ENCODE measurements at regions not wholly inside any gene's neighbourhood (a gene's known extent, or its start where the extent isn't known, plus 50 kb on each side); places are given as distances from the start of the nearest gene placed in this dataset.
"Not testable (repeated sequence)": the region's sequence is repeated elsewhere in the genome, so short reads cannot be mapped to it uniquely, and the experiment has no call there.

DNA sequence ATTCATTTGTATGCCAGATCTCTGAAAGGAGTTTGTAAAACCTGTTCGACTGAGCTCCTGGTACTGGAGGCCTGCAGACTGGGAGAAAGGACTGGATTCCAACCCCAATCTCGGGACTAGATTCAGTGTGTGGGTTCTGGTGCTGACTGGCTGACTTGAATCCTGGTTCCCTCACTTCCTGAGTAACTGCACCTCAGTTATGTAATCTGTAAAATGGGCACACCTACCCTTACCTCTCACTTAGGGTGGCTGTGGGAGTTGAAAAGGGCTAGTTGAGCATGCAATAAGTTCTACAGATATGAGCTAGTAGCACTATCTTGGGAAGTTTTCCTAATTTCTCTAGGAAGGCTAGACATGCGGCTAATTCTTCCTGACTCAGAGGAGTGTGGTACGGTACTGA is 621.3 kb upstream of the TBX3 start:
- FAIRE-seq, result no peak

DNA sequence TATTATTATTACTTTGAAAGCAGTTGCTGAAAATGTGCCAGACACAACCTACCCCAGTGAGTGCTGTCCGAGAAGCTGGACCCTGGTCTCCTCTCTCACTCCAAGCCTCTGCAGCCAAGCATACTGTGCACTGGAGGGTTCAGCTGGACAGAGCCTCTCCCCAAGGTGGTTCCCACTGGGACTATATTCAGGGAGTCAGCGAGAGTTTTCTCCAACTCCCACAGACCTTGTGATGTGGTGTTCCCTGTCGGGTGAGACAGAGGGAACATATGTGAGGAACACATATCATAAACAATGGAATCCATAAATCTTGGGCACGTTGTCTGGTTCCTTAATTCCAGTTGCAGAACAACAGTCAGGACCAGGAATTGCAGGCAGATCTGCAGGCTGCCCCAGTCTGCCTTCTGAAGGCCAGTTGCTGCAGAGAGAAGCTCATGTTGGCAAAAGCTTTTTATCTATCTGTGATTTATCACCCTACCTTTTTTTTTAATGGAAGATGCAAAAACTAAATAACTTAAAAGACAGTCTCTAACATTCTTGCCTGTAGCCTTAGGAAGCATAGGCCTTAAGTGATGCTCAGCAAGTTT is 619.8 kb upstream of the TBX3 start:
- FAIRE-seq, result no peak
- DNase-seq (ENCODE audit: insufficient read length, low spot score), result no peak

More for the DNA sequence above, 621.3 kb upstream of the TBX3 start:
- DNase-seq (ENCODE audit: insufficient read length, low spot score), result no peak

DNA sequence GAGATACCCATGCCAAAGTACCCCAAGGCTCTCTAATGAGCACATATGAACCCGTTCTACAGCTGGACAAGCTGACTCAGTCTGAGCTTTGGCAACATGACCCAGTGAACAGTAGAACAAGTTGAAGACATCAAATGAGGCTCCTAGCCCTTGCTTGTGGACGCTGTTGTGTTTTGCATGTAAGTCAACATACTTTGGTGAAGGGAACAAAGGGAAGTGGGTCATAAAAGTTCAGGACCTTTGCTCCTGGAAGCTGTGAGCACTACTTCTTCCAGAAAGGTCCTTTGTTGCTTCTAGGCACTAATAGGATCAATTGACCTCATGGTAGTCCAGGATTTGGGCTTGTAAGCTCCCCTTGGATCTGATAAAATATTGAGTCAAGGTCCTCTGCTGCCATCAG is 613.5 kb upstream of the TBX3 start:
- DNase-seq (ENCODE audit: insufficient read length, low spot score) (no peak), FAIRE-seq (no peak)

DNA sequence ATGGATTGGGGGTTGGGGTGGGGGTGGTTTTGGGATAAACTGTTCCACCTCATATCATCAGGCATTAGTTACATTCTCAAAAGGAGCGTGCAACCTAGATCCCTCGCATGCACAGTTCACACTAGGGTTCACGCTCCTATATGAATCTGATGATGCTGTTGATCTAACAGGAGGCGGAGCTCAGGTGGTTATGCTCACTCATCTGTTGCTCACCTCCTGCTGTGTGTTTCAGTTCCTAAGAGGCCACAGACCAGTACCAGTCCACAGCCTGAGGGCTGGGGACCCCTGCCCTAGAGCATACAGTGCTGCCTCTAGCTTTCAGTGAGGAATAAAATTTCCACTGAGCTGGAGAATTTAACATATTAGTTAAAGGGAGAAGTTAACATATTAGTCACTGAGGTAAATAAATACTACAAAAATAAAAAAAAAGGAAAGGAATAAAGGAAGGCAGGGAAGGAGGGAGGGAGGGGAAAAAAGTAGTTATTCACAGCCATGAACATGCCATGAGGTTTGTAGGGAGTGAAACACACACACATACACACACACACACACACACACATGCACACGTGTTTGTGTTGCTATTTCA is 612.7 kb upstream of the TBX3 start:
- DNase-seq (ENCODE audit: insufficient read length, low spot score) (no peak), FAIRE-seq (no peak)

DNA sequence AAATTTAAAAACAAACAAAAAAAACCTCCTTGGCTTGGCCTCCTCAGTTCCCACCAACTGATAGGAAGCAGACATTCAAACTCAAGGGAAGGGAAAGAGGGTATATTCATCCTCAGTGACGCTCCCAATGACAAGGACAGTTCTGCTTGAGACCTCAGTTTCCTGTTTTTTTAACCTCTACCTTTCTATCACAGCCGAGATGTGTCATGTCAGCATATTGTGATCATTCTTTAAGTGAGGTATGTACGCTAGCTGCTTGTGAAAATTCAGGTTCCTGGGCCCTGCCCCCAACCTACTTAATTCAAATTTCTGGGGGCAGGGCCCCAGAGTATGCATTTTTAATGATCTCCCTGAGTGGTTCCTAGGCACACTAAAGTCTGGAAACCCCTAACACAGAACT is 611.9 kb upstream of the TBX3 start:
- FAIRE-seq (no peak), DNase-seq (ENCODE audit: insufficient read length, low spot score) (no peak)

DNA sequence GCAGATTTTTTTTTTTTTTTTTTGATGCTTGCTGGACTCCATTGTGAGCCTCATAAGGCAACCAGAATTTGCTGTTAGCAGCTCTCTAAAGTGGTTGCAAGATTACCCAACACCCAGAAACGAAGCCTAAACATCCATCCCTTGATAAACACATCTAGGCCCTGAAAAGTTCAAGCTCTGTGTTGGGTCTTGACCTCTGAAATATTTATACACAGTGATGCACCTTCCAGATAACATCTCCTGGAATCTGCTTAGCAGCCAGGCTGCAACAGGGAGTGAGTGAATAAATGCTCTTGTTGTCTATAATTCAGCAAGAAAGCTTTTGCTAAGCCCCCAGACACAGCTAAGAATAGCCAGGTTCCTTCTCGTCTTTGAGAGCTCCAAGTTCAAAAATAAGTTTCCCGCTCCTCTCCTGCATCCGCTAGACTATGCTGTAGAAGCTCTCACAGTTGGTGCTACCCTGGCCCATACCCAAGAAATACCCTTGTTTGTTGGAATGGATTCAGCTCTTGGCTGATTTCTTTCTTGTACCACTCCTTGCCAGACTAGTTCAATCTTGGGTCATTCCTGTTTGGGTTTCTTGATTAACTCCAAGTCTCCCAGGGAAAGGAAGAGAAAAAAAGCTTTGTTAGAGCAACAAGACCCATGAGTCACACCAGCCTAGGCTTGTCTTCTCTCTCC is 610.6 kb upstream of the TBX3 start:
- no peak for DNase-seq (ENCODE audit: insufficient read length, low spot score)
- no peak for FAIRE-seq

DNA sequence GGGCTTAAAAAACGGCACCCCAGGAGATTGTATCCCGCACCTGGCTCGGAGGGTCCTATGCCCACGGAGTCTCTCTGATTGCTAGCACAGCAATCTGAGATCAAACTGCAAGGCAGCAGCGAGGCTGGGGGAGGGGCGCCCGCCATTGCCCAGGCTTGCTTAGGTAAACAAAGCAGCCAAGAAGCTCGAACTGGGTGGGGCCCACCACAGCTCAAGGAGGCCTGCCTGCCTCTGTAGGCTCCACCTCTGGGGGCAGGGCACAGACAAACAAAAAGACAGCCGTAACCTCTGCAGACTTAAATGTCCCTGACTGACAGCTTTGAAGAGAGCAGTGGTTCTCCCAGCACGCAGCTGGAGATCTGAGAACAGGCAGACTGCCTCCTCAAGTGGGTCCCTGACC is 601.5 kb upstream of the TBX3 start:
- not testable (repeated sequence) for FAIRE-seq

DNA sequence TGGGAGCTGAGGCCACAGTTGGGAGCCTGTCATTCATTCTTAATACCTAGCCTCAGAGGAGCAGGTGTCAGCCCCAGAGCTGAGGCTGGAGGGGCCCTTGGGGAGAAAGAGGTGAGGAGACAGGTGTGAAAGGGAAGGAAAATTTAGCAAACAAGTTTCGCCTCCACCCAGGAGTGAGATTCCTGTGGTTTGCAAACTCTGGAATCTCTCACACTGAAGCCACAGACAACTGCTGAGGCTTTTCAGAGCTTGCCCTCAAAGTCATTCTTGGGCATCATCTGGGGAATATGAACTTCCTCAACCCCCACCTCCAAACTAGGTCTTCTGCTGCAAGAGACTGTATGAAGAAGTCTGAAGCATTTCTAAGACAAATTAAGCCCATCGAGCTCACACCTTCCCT is 589.5 kb upstream of the TBX3 start:
- no peak for FAIRE-seq
- no peak for DNase-seq (ENCODE audit: insufficient read length, low spot score)

More for the DNA sequence above, 601.5 kb upstream of the TBX3 start:
- not testable (repeated sequence) for DNase-seq (ENCODE audit: insufficient read length, low spot score)

DNA sequence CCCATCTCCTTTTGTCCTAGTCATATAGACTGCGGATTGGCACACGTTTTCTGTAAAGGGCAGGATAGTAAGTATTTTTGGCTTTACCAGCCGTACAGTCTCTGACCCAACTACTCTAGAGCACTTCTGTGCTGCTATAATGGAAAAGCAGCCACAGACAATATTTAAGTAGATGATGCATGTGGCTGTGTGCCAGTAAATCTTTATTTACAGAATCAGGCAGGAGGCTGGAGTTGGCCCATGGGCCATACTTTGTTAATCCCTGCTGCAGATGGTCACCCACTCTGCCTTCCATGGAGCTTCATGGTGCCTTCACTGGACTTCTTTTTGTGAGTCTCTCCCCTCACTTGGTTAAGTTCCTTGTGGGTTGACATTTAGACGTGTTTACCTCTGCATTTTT is 584.5 kb upstream of the TBX3 start:
- FAIRE-seq (no peak), DNase-seq (ENCODE audit: insufficient read length, low spot score) (no peak)

DNA sequence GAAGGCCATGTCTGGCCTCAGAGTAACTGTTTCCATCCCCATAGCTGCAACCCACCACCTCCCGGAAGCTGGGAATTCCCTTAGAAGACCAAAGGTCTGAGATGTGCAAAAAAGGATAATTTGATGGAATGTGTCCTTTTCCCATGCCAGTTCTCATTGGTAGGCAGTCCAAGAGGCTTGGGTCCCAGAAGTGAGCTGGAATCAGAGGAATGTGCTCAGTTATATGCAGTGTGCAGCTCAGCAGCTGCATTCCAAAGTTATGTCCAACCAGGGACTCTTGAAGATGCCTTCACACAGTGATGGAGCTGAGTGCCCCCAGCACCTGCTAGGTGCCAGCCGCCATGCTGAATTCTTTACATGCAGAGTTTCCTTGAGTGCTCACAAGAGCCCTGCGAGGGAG is 583.9 kb upstream of the TBX3 start:
- no peak for FAIRE-seq
- DNase-seq (ENCODE audit: insufficient read length, low spot score), result no peak

DNA sequence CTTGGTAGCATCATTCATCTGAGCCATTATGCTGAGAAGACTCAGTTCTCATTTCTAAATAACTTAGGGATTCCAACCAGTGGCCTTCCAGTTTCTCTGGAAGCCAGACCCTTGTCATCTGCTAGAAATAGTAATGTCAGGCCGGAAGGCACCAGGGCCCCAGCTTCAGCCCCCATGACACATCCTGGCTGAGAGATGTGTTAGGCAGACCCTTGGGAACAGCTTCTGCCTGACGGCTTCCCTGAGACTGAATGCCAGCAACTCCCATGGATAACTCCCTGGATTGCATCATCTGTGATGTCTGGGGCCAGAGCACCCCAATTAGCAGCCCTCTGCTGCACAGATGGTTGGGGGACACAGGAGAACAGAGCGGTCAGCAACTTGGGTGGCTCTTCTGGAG is 583.5 kb upstream of the TBX3 start:
- FAIRE-seq (no peak), DNase-seq (ENCODE audit: insufficient read length, low spot score) (no peak)

DNA sequence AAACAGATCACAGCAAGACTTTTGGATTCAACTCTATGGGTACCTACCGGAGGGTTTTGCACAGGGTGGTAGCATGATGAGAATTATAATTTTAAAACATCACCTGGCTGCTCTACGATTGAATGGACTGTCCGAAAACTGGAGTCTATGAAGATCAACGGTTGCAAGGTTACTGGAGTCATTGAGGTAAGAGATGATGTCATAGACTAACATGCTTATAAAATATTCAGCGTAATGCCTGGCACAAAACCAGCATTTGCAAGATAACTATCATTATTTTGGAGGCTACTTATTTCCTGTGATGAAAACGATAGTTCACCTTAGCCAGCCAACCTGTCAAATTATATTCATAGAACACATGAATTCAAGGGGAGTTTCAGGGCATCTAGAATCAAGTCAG is 580.6 kb upstream of the TBX3 start:
- DNase-seq (ENCODE audit: insufficient read length, low spot score) (no peak), FAIRE-seq (no peak)

DNA sequence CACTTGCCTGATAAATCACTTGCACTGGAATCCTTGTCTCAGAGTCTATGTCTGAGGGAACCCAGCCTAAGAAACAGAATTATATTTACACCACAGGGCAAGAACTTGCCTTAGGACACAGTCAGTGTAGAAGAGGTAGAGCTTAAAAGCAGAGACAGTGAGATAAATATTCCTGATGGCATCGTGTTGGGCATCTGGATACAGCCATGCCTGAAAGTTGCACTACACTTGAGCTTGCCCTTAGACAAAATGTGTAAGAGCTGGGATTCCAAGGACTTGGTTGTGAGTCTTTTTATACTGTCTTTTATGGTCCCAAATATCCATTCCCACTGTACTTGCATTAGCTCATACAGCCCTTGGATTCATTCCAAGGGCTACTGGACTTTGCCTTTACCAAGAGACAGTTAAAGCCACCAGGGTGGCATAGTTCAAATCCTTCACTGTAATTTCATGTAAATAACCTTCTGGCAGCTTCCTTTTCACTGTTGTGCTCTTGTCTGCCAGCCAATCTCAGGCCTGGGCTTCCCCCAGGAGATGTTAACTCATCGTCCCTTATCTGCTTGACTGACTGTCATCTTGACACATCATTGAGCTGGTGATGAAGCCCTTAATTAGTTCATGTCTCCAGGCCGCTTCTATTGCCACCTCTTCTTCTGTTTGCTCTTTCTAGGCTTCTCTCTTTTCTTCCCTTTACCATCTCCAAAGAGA is 577.9 kb upstream of the TBX3 start:
- FAIRE-seq, result no peak

DNA sequence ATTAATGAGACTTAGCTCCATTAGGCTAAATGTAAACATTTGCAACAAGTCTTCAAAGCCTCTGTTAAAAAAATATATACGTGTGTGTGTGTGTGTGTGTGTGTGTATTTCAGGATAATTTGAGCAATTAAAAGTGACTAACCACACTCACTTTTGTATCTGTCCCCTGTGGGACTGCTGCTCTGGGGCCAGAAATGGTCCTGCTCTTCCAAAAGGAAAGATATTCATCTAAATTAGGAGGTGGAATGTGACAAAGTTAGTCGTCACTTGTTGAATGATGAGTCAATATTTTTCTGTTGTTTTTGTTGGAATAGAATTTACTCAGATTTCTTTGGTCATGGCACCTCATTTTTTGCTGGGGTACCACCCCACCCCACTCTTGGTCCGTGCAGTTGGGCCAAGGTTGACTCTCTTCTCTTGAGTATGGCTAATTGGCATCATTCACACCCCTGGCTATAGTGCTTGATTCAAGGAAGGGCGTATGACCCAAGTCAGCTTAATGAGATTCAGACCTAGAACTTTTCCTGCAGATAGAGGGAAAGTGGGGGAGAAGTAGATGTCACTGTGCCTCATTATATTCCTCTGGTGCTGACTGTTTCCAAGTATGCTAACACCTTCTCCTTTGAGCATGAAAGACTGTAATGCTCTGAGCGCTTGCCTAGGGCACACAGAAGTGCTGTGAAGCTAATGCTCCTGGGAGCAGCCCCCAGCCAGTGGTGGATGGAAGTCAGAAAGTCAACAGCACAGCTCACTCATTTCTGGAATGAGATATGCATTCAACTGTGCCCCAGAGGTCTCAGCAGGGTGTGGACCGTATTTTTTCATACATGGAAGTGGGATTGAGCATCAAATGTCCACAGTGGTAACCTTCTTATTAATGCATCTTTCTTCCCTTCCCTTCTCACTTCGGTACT is 577.0 kb upstream of the TBX3 start:
- DNase-seq (ENCODE audit: insufficient read length, low spot score) (no peak), FAIRE-seq (no peak)

More for the DNA sequence above, 577.9 kb upstream of the TBX3 start:
- DNase-seq (ENCODE audit: insufficient read length, low spot score), result no peak

DNA sequence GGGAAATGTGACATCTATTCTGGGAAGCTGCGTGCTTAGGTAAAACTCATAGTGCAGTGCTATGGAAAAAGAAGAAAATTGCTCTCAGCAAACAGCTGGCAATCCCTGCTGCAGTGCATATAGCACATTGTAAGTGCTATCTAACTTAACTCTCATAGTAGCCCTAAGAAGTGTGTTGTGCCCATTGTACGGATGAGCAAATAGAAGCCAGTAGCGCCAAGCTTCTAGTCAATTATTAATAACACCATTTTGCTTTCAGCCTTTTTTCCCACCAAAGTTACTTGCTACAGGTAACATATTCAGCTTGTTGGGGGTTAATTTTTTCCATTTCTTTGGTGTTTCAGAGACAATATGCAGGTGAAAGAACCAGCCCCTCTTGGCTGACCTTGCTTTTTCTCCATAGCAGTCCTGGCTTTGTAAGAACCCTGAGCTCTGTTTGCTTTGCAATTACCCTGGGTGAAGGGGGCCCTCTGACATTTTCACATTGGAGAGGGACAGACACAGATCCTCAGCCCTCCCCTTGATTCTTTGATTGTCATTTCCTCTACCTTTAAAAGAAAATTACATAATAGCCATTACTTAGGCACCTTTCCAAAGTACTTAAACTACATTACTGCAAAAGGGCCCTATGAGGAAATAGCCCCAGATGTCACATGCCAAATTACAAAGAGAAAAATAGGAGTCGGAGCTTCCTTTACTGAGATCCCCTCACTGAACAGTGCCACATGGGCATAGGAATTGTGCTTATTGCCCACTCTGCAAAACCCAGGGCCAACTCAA is 576.2 kb upstream of the TBX3 start:
- FAIRE-seq, result no peak
- DNase-seq (ENCODE audit: insufficient read length, low spot score), result no peak

DNA sequence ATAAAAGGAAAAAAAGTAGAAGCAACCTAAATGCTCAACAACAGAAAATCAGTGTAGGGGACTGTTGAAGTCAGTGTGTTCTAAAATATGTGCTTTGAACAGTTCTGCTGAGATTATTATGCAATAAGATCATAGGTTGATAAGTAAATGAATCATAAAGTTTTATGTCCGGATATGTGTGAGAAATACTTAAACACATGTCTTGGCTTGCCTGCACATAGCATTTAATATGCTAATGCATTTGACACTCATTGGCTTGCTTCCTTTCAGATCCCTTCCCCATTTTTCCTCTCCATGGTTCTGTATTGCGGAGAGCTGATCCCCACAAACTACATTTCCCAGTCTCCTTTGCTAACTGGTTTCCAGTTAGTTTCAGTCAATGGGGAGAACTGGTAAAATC is 573.8 kb upstream of the TBX3 start:
- FAIRE-seq, result no peak
- peak; percentile 20 for DNase-seq (ENCODE audit: insufficient read length, low spot score)

DNA sequence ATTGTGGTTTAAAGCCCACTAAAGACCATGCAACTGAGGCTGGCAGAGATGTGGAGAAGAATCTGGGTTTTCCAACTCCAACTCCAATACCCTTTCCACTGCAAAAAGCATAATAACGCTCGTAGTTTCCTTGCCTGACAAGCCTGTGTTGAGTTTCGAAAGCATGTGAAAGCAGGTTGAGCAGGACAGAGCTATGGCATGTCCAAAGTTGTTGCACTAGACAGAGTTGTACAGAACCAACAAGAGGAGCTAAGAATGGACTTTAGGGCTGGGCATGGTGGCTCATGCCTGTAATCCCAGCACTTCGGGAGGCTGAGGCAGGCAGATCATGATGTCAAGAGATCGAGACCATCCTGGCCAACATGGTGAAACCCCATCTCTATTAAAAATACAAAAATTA is 572.0 kb upstream of the TBX3 start:
- no peak for DNase-seq (ENCODE audit: insufficient read length, low spot score)
- FAIRE-seq, result no peak

DNA sequence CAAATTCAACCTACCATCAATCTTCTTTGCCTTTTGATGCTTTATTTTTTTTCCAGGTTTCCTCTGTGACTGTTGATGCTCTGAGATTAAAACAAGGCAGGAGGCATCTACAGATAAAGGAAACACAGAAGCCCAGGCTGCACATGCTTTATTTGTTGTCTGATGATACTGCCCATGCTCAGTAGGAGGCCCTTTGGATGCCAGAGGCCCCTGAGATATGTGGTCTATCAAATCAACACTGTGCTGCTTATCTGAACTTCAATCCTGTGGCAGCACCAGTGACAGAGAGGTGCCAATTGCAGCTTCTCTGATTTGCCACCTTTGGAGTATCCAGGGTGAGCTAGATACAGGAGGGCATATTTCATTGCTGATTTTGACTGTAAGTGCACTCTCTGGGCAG is 571.3 kb upstream of the TBX3 start:
- no peak for DNase-seq (ENCODE audit: insufficient read length, low spot score)
- FAIRE-seq, result no peak

DNA sequence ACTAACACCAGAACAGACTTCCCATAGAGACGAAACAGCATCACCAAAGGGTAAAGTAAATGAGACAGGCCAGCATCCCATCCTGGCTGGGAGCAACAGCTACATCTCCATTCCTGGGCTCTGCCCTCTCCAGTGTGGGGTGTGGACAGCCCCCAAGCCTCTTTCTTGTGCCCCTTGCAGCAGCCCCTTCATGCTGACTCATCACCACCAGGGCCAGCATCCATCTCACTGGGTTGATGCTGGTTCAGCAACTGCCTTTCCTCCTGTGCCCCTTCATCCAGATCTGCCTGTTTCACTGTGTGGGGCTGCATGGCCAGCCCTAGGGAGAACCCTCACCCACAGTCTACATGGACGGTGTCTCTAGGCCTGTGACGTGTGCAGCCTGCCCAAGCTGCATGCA is 569.1 kb upstream of the TBX3 start:
- no peak for DNase-seq (ENCODE audit: insufficient read length, low spot score)
- no peak for FAIRE-seq

DNA sequence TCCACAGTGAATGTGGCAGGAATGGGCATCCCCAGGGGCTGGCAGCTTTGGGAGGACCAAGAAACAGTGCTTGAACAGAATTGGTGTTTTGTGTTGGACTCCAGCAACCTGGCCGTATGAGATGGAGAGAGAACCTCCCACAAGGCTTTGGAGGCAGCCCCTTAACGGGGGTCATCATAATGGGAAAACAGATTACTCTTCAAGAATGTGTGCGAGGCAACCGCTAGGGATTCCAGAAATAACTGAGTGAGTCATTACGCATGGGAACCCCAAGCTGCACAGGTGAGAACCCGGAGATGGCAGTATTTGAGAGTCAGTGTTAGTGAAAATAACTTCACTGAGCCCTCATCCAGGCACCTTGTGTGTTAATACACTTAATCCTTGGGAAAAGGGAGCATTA is 567.8 kb upstream of the TBX3 start:
- DNase-seq (ENCODE audit: insufficient read length, low spot score), result peak; percentile 23
- FAIRE-seq, result peak; percentile 16
